HL-60 (cell line): ENCODE measurements at regions not wholly inside any gene's neighbourhood (a gene's known extent, or its start where the extent isn't known, plus 50 kb on each side); places are given as distances from the start of the nearest gene placed in this dataset.

ENCODE experiments used
- CTCF ChIP-seq: IDR thresholded peaks from one replicate; pipeline ENCODE4 v1.5.1; 2011; ENCODE audit warnings: low read length, control low read depth, inconsistent platforms; ENCODE audit not compliant: insufficient read depth
- POLR2AphosphoS5 ChIP-seq: IDR thresholded peaks from 2 replicates; pipeline ENCODE4 v1.6.1; 2012; ENCODE audit warnings: low read depth
- REST ChIP-seq: IDR thresholded peaks from 2 replicates; pipeline ENCODE4 v1.6.1; 2012; ENCODE audit warnings: low read depth; ENCODE audit not compliant: insufficient replicate concordance

- no peak for TF ChIP-seq CTCF
- TF ChIP-seq POLR2AphosphoS5, result no peak
- no peak for TF ChIP-seq REST
Observed at GRCh38 chr1:184212649-184213314, 161.3 kb downstream of the TSEN15 start.
